A549 (cell line): ENCODE measurements at regions not wholly inside any gene's neighbourhood (a gene's known extent, or its start where the extent isn't known, plus 50 kb on each side); places are given as distances from the start of the nearest gene placed in this dataset.
A peak's percentile ranks its signal among the peaks of the same experiment; 100 is the strongest.
"Not testable (repeated sequence)": the region's sequence is repeated elsewhere in the genome, so short reads cannot be mapped to it uniquely, and the experiment has no call there.

Experiments
- ATAC-seq, 2 experiments: fragments of 200-7000 bp in 1 of 2; fragments of >200 bp in 1 of 2; cut with Nextera tagmentation in 1 of 2; cut with Tn5 transposase in 1 of 2; 3 replicates each; pipeline versions ENCODE4 v1.8.0 to v1.9.1; 2018 to 2020; ENCODE audit warnings: mild to moderate bottlenecking in 1 of 2, moderate library complexity in 1 of 2
- CTCF ChIA-PET: fragments of 300-600 bp; sonication (Branson Sonifier 250); formaldehyde crosslinking; extraction: SDS; loops from one replicate; lab custom pipeline; 2021; ENCODE audit warnings: antibody characterized with exemption, inconsistent platforms; lab: Yijun Ruan, JAX
- POLR2A ChIA-PET: fragments of 350-600 bp; formaldehyde crosslinking; extraction: SDS; loops from one replicate; lab custom pipeline; 2021; ENCODE audit warnings: antibody characterized with exemption, inconsistent platforms; lab: Yijun Ruan, JAX
- DNase-seq, 2 experiments: peaks; one replicate each; pipeline versions ENCODE4 v3.0.0 to v3.0.0-alpha.2; 2011 to 2016; ENCODE audit warnings: low read depth in 1 of 2, low spot score in 1 of 2
- FAIRE-seq: peaks from 2 replicates; lab custom pipeline; 2011; peaks lifted over from hg19 to GRCh38; lab: Jason Lieb, UNC
- H3K27ac ChIP-seq, 2 experiments: fragments of >200 bp; sonication (Bioruptor Twin); formaldehyde crosslinking; 3 replicates each; pipeline ENCODE4 v1.5.1; 2016 to 2017
- H3K4me1 ChIP-seq: fragments of >200 bp; sonication (Bioruptor Twin); formaldehyde crosslinking; 3 replicates; pipeline ENCODE4 v1.6.1; 2016
- H3K4me2 ChIP-seq: fragments of >200 bp; sonication (Bioruptor Twin); formaldehyde crosslinking; 3 replicates; pipeline ENCODE4 v1.6.1; 2016
- H3K4me3 ChIP-seq: fragments of >200 bp; sonication (Bioruptor Twin); formaldehyde crosslinking; 3 replicates; pipeline ENCODE4 v1.5.1; 2016
- H3K9me3 ChIP-seq: fragments of >200 bp; sonication (Bioruptor Twin); formaldehyde crosslinking; 3 replicates; pipeline ENCODE4 v1.6.1; 2016
- BHLHE40 ChIP-seq: IDR thresholded peaks from 2 replicates; pipeline ENCODE4 v1.6.1; 2012; ENCODE audit warnings: low read depth, low read length, inconsistent platforms
- CBX8 ChIP-seq: fragments of 200-600 bp; sonication (generic); IDR thresholded peaks from 2 replicates; pipeline ENCODE4 v1.6.1; 2016
- EHMT2 ChIP-seq: fragments of 200-600 bp; sonication (generic); IDR thresholded peaks from 2 replicates; pipeline ENCODE4 v1.6.1; 2016; ENCODE audit warnings: antibody characterized with exemption, low read depth, mild to moderate bottlenecking, moderate library complexity
- ELK1 ChIP-seq: fragments of 150-350 bp; IDR thresholded peaks from 2 replicates; pipeline ENCODE4 v1.6.1; 2014; ENCODE audit warnings: low read depth, mild to moderate bottlenecking, low read length
- FOSB ChIP-seq: fragments of 250-450 bp; sonication (Bioruptor Pico); IDR thresholded peaks from 2 replicates; pipeline ENCODE4 v1.5.0; 2020; ENCODE audit warnings: mild to moderate bottlenecking, moderate library complexity
- FOSL2 ChIP-seq, 2 experiments: fragments of 450-650 bp in 1 of 2; fragments of >200 bp in 1 of 2; sonication (Bioruptor Twin) in 1 of 2; formaldehyde crosslinking; IDR thresholded peaks; 2 replicates each; pipeline versions ENCODE4 v1.5.0 to v1.6.1; 2016 to 2020; ENCODE audit warnings: mild to moderate bottlenecking in 1 of 2, moderate library complexity in 1 of 2
- HDAC2 ChIP-seq: fragments of 200-600 bp; sonication (generic); IDR thresholded peaks from 2 replicates; pipeline ENCODE4 v1.6.1; 2016
- HOXB5 ChIP-seq: fragments of 250-450 bp; sonication (Bioruptor Pico); IDR thresholded peaks from 2 replicates; pipeline ENCODE4 v1.5.0; 2020; ENCODE audit warnings: mild to moderate bottlenecking, moderate library complexity
- JUN ChIP-seq, 2 experiments: fragments of >200 bp; sonication (Bioruptor Twin); formaldehyde crosslinking; IDR thresholded peaks; 2 replicates in 1 of 2; 3 replicates in 1 of 2; pipeline ENCODE4 v1.6.1; 2016 to 2017
- KDM1A ChIP-seq: fragments of 200-600 bp; sonication (generic); IDR thresholded peaks from 2 replicates; pipeline ENCODE4 v1.6.1; 2016; ENCODE audit warnings: low read depth, mild to moderate bottlenecking
- MAFK ChIP-seq: fragments of 450-650 bp; IDR thresholded peaks from 2 replicates; pipeline ENCODE4 v1.6.1; 2014; ENCODE audit not compliant: partially characterized antibody
- MAZ ChIP-seq: fragments of 150-350 bp; IDR thresholded peaks from 2 replicates; pipeline ENCODE4 v1.6.1; 2014; ENCODE audit warnings: antibody characterized with exemption, low read depth, low read length, borderline replicate concordance
- NPAS2 ChIP-seq: fragments of 250-450 bp; sonication (Bioruptor Pico); IDR thresholded peaks from 2 replicates; pipeline ENCODE4 v1.8.0; 2022; ENCODE audit warnings: mild to moderate bottlenecking, moderate library complexity, borderline replicate concordance
- POLR2A ChIP-seq: IDR thresholded peaks from 2 replicates; pipeline ENCODE4 v1.6.1; 2012; ENCODE audit warnings: mild to moderate bottlenecking, low read length
- RARB ChIP-seq: fragments of 250-450 bp; sonication (Bioruptor Pico); IDR thresholded peaks from 2 replicates; pipeline ENCODE4 v1.8.0; 2021; ENCODE audit warnings: mild to moderate bottlenecking, moderate library complexity
- RCOR1 ChIP-seq: fragments of 150-350 bp; IDR thresholded peaks from 2 replicates; pipeline ENCODE4 v1.6.1; 2014; ENCODE audit warnings: antibody characterized with exemption, low read length, low read depth
- REST ChIP-seq: fragments of 200-600 bp; sonication (generic); IDR thresholded peaks from 2 replicates; pipeline ENCODE4 v1.6.1; 2016; ENCODE audit warnings: antibody characterized with exemption, mild to moderate bottlenecking, moderate library complexity
- RNF2 ChIP-seq: fragments of 200-600 bp; sonication (generic); IDR thresholded peaks from 2 replicates; pipeline ENCODE4 v1.6.1; 2016; ENCODE audit warnings: low read depth, mild to moderate bottlenecking, antibody characterized with exemption, moderate library complexity, borderline replicate concordance
- ZSCAN20 ChIP-seq: fragments of 250-450 bp; sonication (Bioruptor Pico); IDR thresholded peaks from 2 replicates; pipeline ENCODE4 v1.8.0; 2022; ENCODE audit warnings: mild to moderate bottlenecking, moderate library complexity
- WGBS: methylation state at CpG from one replicate; pipeline ENCODE4 v1.1.6; 2017; ENCODE audit errors: missing lambda C conversion rate; 5-methylcytosine and 5-hydroxymethylcytosine counted together

DNA sequence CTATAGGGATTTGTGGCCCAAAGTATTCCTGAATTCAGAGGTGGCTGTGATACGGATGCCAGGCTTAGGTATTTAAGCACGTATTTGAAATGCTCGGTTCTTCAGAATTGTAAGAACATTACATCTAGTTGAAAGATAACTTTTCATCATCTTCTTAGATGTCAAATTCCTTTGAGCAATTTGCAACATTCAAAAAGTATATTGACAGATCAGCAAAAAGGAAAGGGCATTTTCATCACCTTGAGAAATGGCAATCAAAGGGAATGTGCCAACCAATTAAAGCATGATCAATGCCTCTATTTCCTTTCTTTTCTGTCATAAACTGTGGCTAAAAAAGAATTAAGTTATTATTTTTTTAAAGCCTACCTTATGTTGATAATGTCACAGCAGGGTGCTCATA, 66.3 kb upstream of the LRRTM4 start:
- H3K4me3 ChIP-seq, result no peak overlapping the region
- DNase-seq (no peak), ATAC-seq (no peak), FAIRE-seq (no peak)
- H3K9me3 ChIP-seq, result 0 out of 3 replicates have a peak, but pooled peaks cover 2% of the 10 kb centered on the region
- H3K4me2 ChIP-seq, result no peak overlapping the region
- WGBS, result under 1% methylated on average over 3 of the region's 3 CpGs
- ChIA-PET POLR2A (no interaction called here), CTCF (no interaction called here)
- H3K4me1 ChIP-seq, result no peaks in the 10 kb centered on the region
- no peak overlapping the region for H3K27ac ChIP-seq
- TF ChIP-seq ZSCAN20 (CRISPR knock-in tag) (no peak), MAFK (peak; percentile 48), POLR2A (no peak)

DNA sequence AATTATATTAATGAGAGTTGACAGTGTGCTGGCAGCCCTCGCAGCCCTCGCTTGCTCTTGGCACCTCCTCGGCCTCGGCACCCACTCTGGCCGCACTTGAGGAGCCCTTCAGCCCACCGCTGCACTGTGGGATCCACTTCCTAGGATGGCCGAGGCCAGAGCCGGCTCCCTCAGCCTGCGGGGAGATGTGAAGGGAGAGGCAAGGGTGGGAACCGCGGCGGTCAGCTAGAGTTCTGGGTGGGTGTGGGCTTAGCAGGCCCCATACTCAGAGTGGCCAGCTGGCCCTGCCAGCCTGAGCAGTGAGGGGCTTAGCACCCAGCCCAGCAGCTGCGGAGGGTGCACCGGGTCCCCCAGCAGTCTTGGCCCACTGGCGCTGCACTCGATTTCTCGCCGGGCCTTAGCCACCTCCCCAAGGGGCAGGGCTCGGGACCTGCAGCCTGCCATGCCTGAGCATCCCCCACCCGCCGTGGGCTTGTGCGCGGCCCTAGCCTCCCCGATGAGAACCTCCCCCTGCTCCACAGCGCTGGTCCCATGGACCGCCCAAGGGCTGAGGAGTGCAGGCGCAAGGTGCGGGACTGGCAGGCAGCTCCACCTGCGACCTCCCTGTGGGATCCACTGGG, 68.2 kb upstream of the LRRTM4 start:
- no peaks in the 10 kb centered on the region for H3K4me1 ChIP-seq
- ChIA-PET CTCF (no interaction called here), POLR2A (no interaction called here)
- ATAC-seq (no peak), FAIRE-seq (no peak), DNase-seq (no peak)
- H3K4me3 ChIP-seq, result no peak overlapping the region
- 0 out of 3 replicates have a peak, but pooled peaks cover 2% of the 10 kb centered on the region for H3K9me3 ChIP-seq
- no peak overlapping the region for H3K27ac ChIP-seq
- H3K4me2 ChIP-seq, result no peak overlapping the region
- WGBS, result 48% methylated on average over 22 of the region's 29 CpGs
- TF ChIP-seq FOSL2 (IDR thresholded peaks at IDR 0.05) (no peak), FOSL2 (CRISPR knock-in tag; IDR thresholded peaks at IDR 0.05) (no peak), NPAS2 (no peak), RCOR1 (no peak), RNF2 (no peak), ELK1 (no peak), JUN (IDR thresholded peaks at IDR 0.05) (no peak), CBX8 (no peak), RARB (CRISPR knock-in tag) (no peak), EHMT2 (no peak), MAFK (no peak), HDAC2 (no peak), BHLHE40 (no peak), FOSB (CRISPR knock-in tag) (no peak)

DNA sequence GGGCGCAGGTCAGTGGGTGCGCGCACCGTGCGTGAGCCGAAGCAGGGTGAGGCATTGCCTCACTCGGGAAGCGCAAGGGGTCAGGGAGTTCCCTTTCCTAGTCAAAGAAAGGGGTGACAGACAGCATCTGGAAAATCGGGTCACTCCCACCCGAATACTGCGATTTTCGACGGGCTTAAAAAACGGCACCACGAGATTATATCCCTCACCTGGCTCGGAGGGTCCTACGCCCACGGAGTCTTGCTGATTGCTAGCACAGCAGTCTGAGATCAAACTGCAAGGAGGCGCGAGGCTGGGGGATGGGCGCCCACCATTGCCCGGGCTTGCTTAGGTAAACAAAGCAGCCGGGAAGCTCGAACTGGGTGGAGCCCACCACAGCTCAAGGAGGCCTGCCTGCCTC, 70.8 kb upstream of the LRRTM4 start:
- H3K4me2 ChIP-seq, H3K4me3 ChIP-seq, FAIRE-seq, CTCF ChIA-PET, ATAC-seq, H3K27ac ChIP-seq, H3K4me1 ChIP-seq, H3K9me3 ChIP-seq, DNase-seq, POLR2A ChIA-PET: not testable (repeated sequence)
- WGBS, result 42% methylated on average over 20 of the region's 24 CpGs

DNA sequence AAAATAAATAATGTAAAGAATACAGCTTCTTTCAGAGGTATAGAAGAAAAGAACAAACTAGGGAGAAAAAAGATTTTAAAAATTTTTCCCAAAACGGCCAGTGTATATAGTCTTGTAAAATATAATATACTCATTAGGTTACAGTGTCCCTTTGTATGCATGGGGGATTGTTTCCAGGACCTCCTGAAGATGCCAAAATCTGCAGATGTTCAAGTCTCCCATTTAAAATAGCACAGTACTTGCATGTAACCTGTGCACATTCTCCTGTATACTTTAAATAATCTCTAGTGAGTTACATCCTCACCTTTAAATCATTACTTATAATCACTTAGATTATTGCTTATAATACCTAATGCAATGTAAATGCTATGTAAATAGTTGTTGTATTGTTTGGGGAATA, 80.6 kb upstream of the LRRTM4 start:
- no peak for FAIRE-seq
- CTCF ChIA-PET, result no interaction called here

More for the DNA sequence above, 80.6 kb upstream of the LRRTM4 start:
- DNase-seq (no peak), ATAC-seq (no peak)
- Histone ChIP-seq H3K4me2 (no peak overlapping the region), H3K27ac (no peak overlapping the region), H3K4me1 (no peaks in the 10 kb centered on the region), H3K4me3 (no peak overlapping the region), H3K9me3 (peaks cover 6% of the 10 kb centered on the region; the same call in 1 of the 3 replicates)
- WGBS, result 0% methylated on average over 1 of the region's 1 CpG
- POLR2A ChIA-PET, result no interaction called here
- TF ChIP-seq MAZ (no peak), REST (no peak), KDM1A (no peak), BHLHE40 (no peak), POLR2A (no peak), RNF2 (no peak), HOXB5 (CRISPR knock-in tag) (no peak)
